Kidney (tissue), 13 donors: ENCODE measurements at regions not wholly inside any gene's neighbourhood (a gene's known extent, or its start where the extent isn't known, plus 50 kb on each side); places are given as distances from the start of the nearest gene placed in this dataset.
A peak's percentile ranks its signal among the peaks of the same experiment; 100 is the strongest.

ENCODE experiments used
- DNase-seq, 5 donors: peaks; one replicate each; pipeline ENCODE4 v3.0.0-alpha.2; 2013 to 2020
- FAIRE-seq: peaks from 2 replicates; lab custom pipeline; 2012; peaks lifted over from hg19 to GRCh38; lab: Jason Lieb, UNC
- H3K27ac ChIP-seq, 2 donors: one replicate each; pipeline ENCODE4 v1.7.0; 2013; ENCODE audit warnings: low read depth in 2 of 2, low read length in 2 of 2, inconsistent platforms in 1 of 2
- H3K27me3 ChIP-seq: one replicate; pipeline ENCODE4 v1.7.1; 2013; ENCODE audit warnings: low read length, inconsistent platforms; ENCODE audit not compliant: control insufficient read depth, insufficient read depth
- H3K36me3 ChIP-seq, 3 donors: one replicate each; pipeline versions ENCODE4 v1.7.0 to v1.7.1; 2013; ENCODE audit warnings: low read length in 3 of 3, control low read depth in 1 of 3, inconsistent platforms in 1 of 3; ENCODE audit not compliant: insufficient read depth in 3 of 3, control insufficient read depth in 2 of 3
- H3K4me1 ChIP-seq, 3 donors: one replicate each; pipeline versions ENCODE4 v1.7.0 to v1.7.1; 2013; ENCODE audit warnings: low read length in 3 of 3, inconsistent platforms in 1 of 3, low read depth in 1 of 3; ENCODE audit not compliant: control insufficient read depth in 2 of 3, insufficient read depth in 2 of 3
- H3K4me3 ChIP-seq, 3 donors: one replicate each; pipeline versions ENCODE4 v1.7.0 to v1.8.1; 2013; ENCODE audit warnings: low read length in 3 of 3, control low read depth in 1 of 3, inconsistent platforms in 1 of 3
- H3K9ac ChIP-seq, 3 donors: one replicate each; pipeline versions ENCODE4 v1.7.0 to v1.7.1; 2013; ENCODE audit warnings: low read length in 3 of 3, control low read depth in 1 of 3, inconsistent platforms in 1 of 3
- H3K9me3 ChIP-seq, 3 donors: one replicate each; pipeline versions ENCODE4 v1.7.0 to v1.7.1; 2013; ENCODE audit warnings: low read length in 3 of 3, control low read depth in 1 of 3, inconsistent platforms in 1 of 3; ENCODE audit not compliant: control insufficient read depth in 2 of 3, insufficient read depth in 1 of 3
- intact Hi-C: fragments of 100-400 bp; cut with DNase I; formaldehyde crosslinking; loops from one replicate; pipeline ENCODE4 v1.11.1; 2022
- TF ChIP-seq, protein P1 (sequence below): IDR thresholded peaks from 3 replicates; pipeline ENCODE4 v1.5.1; 2012; ENCODE audit warnings: mild to moderate bottlenecking, moderate library complexity, borderline replicate concordance; ENCODE audit not compliant: insufficient read depth; ENCODE audit errors: extremely low read depth
- donor health status: control.
- donor health status: control.
- donor health status: control.
- donor health status: control.
- donor health status: control.
- donor health status: DM: yes; HTN: yes; CAD: no.
- donor health status: Normal renal cell carcinoma (clear cell type).

- intact Hi-C loops = no loop called here
- Histone ChIP-seq H3K27me3 (no peaks in the 10 kb centered on the region), H3K36me3 (no peaks in the 10 kb centered on the region), H3K27ac (no peak overlapping the region), H3K9me3 (no peaks in the 10 kb centered on the region), H3K9ac (no peak overlapping the region), H3K4me3 (no peak overlapping the region), H3K4me1 (no peaks in the 10 kb centered on the region)
- DNase-seq (peak in 2 of 5 donors; percentile 41 to 67), FAIRE-seq (no peak)
- TF ChIP-seq, protein P1, sequence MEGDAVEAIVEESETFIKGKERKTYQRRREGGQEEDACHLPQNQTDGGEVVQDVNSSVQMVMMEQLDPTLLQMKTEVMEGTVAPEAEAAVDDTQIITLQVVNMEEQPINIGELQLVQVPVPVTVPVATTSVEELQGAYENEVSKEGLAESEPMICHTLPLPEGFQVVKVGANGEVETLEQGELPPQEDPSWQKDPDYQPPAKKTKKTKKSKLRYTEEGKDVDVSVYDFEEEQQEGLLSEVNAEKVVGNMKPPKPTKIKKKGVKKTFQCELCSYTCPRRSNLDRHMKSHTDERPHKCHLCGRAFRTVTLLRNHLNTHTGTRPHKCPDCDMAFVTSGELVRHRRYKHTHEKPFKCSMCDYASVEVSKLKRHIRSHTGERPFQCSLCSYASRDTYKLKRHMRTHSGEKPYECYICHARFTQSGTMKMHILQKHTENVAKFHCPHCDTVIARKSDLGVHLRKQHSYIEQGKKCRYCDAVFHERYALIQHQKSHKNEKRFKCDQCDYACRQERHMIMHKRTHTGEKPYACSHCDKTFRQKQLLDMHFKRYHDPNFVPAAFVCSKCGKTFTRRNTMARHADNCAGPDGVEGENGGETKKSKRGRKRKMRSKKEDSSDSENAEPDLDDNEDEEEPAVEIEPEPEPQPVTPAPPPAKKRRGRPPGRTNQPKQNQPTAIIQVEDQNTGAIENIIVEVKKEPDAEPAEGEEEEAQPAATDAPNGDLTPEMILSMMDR = no peak
Measured at GRCh38 chr4:1564535-1565375, 119.4 kb downstream of the FAM53A start.

- Histone ChIP-seq H3K4me3 (no peak overlapping the region), H3K27me3 (no peaks in the 10 kb centered on the region), H3K9ac (no peak overlapping the region), H3K36me3 (no peaks in the 10 kb centered on the region), H3K27ac (no peak overlapping the region), H3K9me3 (no peaks in the 10 kb centered on the region), H3K4me1 (no peaks in the 10 kb centered on the region)
- DNase-seq = peak in 1 of 5 donors; percentile 72
- intact Hi-C loops = no loop called here
- FAIRE-seq = no peak
- TF ChIP-seq, protein P1 = no peak
Measured at GRCh38 chr4:1563768-1564485, 120.2 kb downstream of the FAM53A start.

GRCh38 chr4:1563241-1563640, 120.9 kb downstream of the FAM53A start:
- DNase-seq (peak in 1 of 5 donors; percentile 56), FAIRE-seq (no peak)
- H3K9ac ChIP-seq = no peak overlapping the region
- no peak overlapping the region for H3K27ac ChIP-seq
- no peak overlapping the region for H3K4me3 ChIP-seq
- no peaks in the 10 kb centered on the region for H3K27me3 ChIP-seq
- intact Hi-C loops = no loop called here
- TF ChIP-seq, protein P1 = no peak
- no peaks in the 10 kb centered on the region for H3K9me3 ChIP-seq
- no peaks in the 10 kb centered on the region for H3K4me1 ChIP-seq
- H3K36me3 ChIP-seq = no peaks in the 10 kb centered on the region
